Neural cell (in vitro differentiated cells): ENCODE measurements at regions not wholly inside any gene's neighbourhood (a gene's known extent, or its start where the extent isn't known, plus 50 kb on each side); places are given as distances from the start of the nearest gene placed in this dataset.

Experiments used
- CTCF ChIP-seq: fragments of 450-650 bp; IDR thresholded peaks from 2 replicates; pipeline ENCODE4 v1.5.1; 2014; ENCODE audit warnings: antibody characterized with exemption, mild to moderate bottlenecking, moderate library complexity; ENCODE audit not compliant: poor library complexity, severe bottlenecking
- EP300 ChIP-seq: fragments of 450-650 bp; conservative IDR thresholded peaks from 2 replicates; pipeline ENCODE4 v1.6.1; 2014; ENCODE audit warnings: antibody characterized with exemption, mild to moderate bottlenecking, moderate library complexity; ENCODE audit not compliant: poor library complexity, severe bottlenecking
- EZH2 ChIP-seq: fragments of 200-600, 300-800 bp; shearing (Covaris generic), sonication (generic); IDR thresholded peaks from 2 replicates; pipeline ENCODE4 v1.6.1; 2014; ENCODE audit warnings: antibody characterized with exemption, low read length, borderline replicate concordance, mild to moderate bottlenecking; ENCODE audit not compliant: insufficient read depth, poor library complexity, severe bottlenecking
- MXI1 ChIP-seq: fragments of 450-650 bp; conservative IDR thresholded peaks from 2 replicates; pipeline ENCODE4 v1.6.1; 2014; ENCODE audit warnings: antibody characterized with exemption, mild to moderate bottlenecking; ENCODE audit not compliant: poor library complexity, severe bottlenecking
- POLR2AphosphoS5 ChIP-seq: IDR thresholded peaks from 2 replicates; pipeline ENCODE4 v1.6.1; 2012
- RAD21 ChIP-seq: fragments of 450-650 bp; conservative IDR thresholded peaks from 2 replicates; pipeline ENCODE4 v1.6.1; 2014; ENCODE audit warnings: antibody characterized with exemption, mild to moderate bottlenecking, moderate library complexity
- SMC3 ChIP-seq: fragments of 450-650 bp; conservative IDR thresholded peaks from 2 replicates; pipeline ENCODE4 v1.6.1; 2014; ENCODE audit warnings: antibody characterized with exemption, mild to moderate bottlenecking, moderate library complexity; ENCODE audit not compliant: poor library complexity

- no peak for TF ChIP-seq CTCF
- TF ChIP-seq MXI1: no peak
- no peak for TF ChIP-seq EZH2
- TF ChIP-seq POLR2AphosphoS5: no peak
- TF ChIP-seq EP300: no peak
- TF ChIP-seq SMC3: no peak
- TF ChIP-seq RAD21: no peak
These were observed 65.6 kb downstream of the SCG2 start for GRCh38 chr2:223536546-223536945.
